B cell (primary cell): ENCODE measurements at regions not wholly inside any gene's neighbourhood (a gene's known extent, or its start where the extent isn't known, plus 50 kb on each side); places are given as distances from the start of the nearest gene placed in this dataset.
"Not testable (repeated sequence)": the region's sequence is repeated elsewhere in the genome, so short reads cannot be mapped to it uniquely, and the experiment has no call there.

Experiments used
- ATAC-seq: fragments of 200-7000 bp; cut with Tn5 transposase; one replicate; pipeline ENCODE4 v1.10.0; 2021; ENCODE audit warnings: low read depth, mild to moderate bottlenecking, moderate number of reproducible peaks, moderate library complexity
- CTCF ChIA-PET: fragments of 350-600 bp; sonication (Branson Sonifier 250); formaldehyde crosslinking; loops from one replicate; lab custom pipeline; 2021; ENCODE audit warnings: antibody characterized with exemption, inconsistent platforms; lab: Charles Lee
- POLR2A ChIA-PET: fragments of 350-600 bp; sonication (Branson Sonifier 250); formaldehyde crosslinking; loops from one replicate; lab custom pipeline; 2021; ENCODE audit warnings: antibody characterized with exemption; lab: Charles Lee
- DNase-seq: peaks from one replicate; pipeline ENCODE4 v3.0.0; 2013
- H2AFZ ChIP-seq: 2 replicates; pipeline ENCODE4 v1.6.1; 2012; ENCODE audit warnings: mild to moderate bottlenecking, low read depth, low read length; ENCODE audit not compliant: insufficient read depth, poor library complexity, severe bottlenecking
- H3K27ac ChIP-seq, 2 donors: 1 replicate in 1 of 2; 2 replicates in 1 of 2; pipeline ENCODE4 v1.5.1; 2012 to 2013; ENCODE audit warnings: low read length in 2 of 2, mild to moderate bottlenecking in 2 of 2, moderate library complexity in 1 of 2
- H3K27me3 ChIP-seq, 4 experiments: fragments of 200-600 bp in 1 of 4; sonication (generic) in 1 of 4; replicated peaks in 1 of 4; 1 replicate in 2 of 4; 2 replicates in 2 of 4; pipeline versions ENCODE4 v1.6.1 to v1.7.0; 2013 to 2016; ENCODE audit warnings: low read length in 3 of 4, mild to moderate bottlenecking in 2 of 4, mixed read lengths in 1 of 4, moderate library complexity in 1 of 4; ENCODE audit not compliant: insufficient read depth in 4 of 4, control insufficient read depth in 3 of 4; ENCODE audit errors: control extremely low read depth in 1 of 4
- H3K36me3 ChIP-seq, 2 experiments: replicated peaks in 1 of 2; 1 replicate in 1 of 2; 2 replicates in 1 of 2; pipeline versions ENCODE4 v1.6.1 to v1.7.1; 2013; ENCODE audit warnings: low read length in 1 of 2; ENCODE audit not compliant: insufficient read depth in 2 of 2, control insufficient read depth in 1 of 2; ENCODE audit errors: control extremely low read depth in 1 of 2, extremely low read depth in 1 of 2
- H3K4me1 ChIP-seq, 2 donors: fragments of 200-600 bp in 1 of 2; sonication (generic) in 1 of 2; 1 replicate in 1 of 2; 2 replicates in 1 of 2; pipeline versions ENCODE4 v1.5.1 to v1.6.1; 2013 to 2017; ENCODE audit warnings: low read length in 2 of 2; ENCODE audit not compliant: control insufficient read depth in 2 of 2, insufficient read depth in 2 of 2
- H3K4me2 ChIP-seq: replicated peaks from 2 replicates; pipeline ENCODE3; 2012; ENCODE audit warnings: mild to moderate bottlenecking, low read depth, low read length; ENCODE audit not compliant: poor library complexity, severe bottlenecking
- H3K4me3 ChIP-seq, 5 experiments: fragments of 200-600 bp in 1 of 5; sonication (generic) in 1 of 5; 1 replicate in 3 of 5; 2 replicates in 2 of 5; pipeline versions ENCODE4 v1.5.1 to v1.7.0; 2011 to 2016; ENCODE audit warnings: low read length in 4 of 5, mild to moderate bottlenecking in 4 of 5, low read depth in 2 of 5, control low read depth in 1 of 5, moderate library complexity in 1 of 5; ENCODE audit not compliant: insufficient read depth in 1 of 5; ENCODE audit errors: control extremely low read depth in 1 of 5, extremely low read depth in 1 of 5
- H3K79me2 ChIP-seq: fragments of 200-600 bp; sonication (generic); one replicate; pipeline ENCODE4 v1.6.0; 2016; ENCODE audit warnings: low read length; ENCODE audit not compliant: control insufficient read depth, insufficient read depth
- H3K9ac ChIP-seq: fragments of 200-600 bp; sonication (generic); 2 replicates; pipeline ENCODE4 v1.6.1; 2017; ENCODE audit warnings: mild to moderate bottlenecking, low read length, moderate library complexity
- H3K9me3 ChIP-seq, 3 donors: one replicate each; pipeline versions ENCODE4 v1.6.1 to v1.7.1; 2013; ENCODE audit warnings: low read length in 2 of 3; ENCODE audit not compliant: control insufficient read depth in 2 of 3, insufficient read depth in 1 of 3; ENCODE audit errors: control extremely low read depth in 1 of 3
- H4K20me1 ChIP-seq: 2 replicates; pipeline ENCODE4 v1.6.0; 2012; ENCODE audit warnings: mild to moderate bottlenecking, low read length; ENCODE audit not compliant: insufficient read depth, control insufficient read depth, poor library complexity, severe bottlenecking
- H3K27ac Mint-ChIP-seq: one replicate; pipeline ENCODE4 v1.8.0; 2021; ENCODE audit warnings: mixed read lengths
- H3K27me3 Mint-ChIP-seq: one replicate; pipeline ENCODE4 v1.8.0; 2021; ENCODE audit warnings: mixed read lengths
- H3K4me1 Mint-ChIP-seq: one replicate; pipeline ENCODE4 v1.8.0; 2021; ENCODE audit warnings: mixed read lengths
- H3K4me3 Mint-ChIP-seq: one replicate; pipeline ENCODE4 v1.8.0; 2021; ENCODE audit warnings: mixed read lengths
- H3K9me3 Mint-ChIP-seq: one replicate; pipeline ENCODE4 v1.8.0; 2022; ENCODE audit warnings: mixed read lengths; ENCODE audit not compliant: insufficient read depth
- WGBS: methylation state at CpG from one replicate; pipeline ENCODE4 v1.1.5; 2013; ENCODE audit warnings: missing lambda C conversion rate; ENCODE audit not compliant: insufficient coverage; 5-methylcytosine and 5-hydroxymethylcytosine counted together
- intact Hi-C: fragments of 100-400 bp; cut with micrococcal nuclease; formaldehyde crosslinking; loops from one replicate; pipeline ENCODE4 v1.10.0; 2022

- intact Hi-C loops, H3K9me3 Mint-ChIP-seq, H3K9me3 ChIP-seq, H3K4me3 Mint-ChIP-seq, H2AFZ ChIP-seq, H3K27me3 ChIP-seq, H4K20me1 ChIP-seq, H3K4me1 ChIP-seq, ATAC-seq, CTCF ChIA-PET, H3K27ac ChIP-seq, H3K27ac Mint-ChIP-seq, H3K4me3 ChIP-seq, H3K36me3 ChIP-seq, POLR2A ChIA-PET, H3K4me2 ChIP-seq, H3K4me1 Mint-ChIP-seq, H3K9ac ChIP-seq, DNase-seq, H3K79me2 ChIP-seq: not testable (repeated sequence)
- whole genome bisulfite sequencing = 86% methylated on average over 1 of the region's 1 CpG
- peaks cover 32% of the 10 kb centered on the region for H3K27me3 Mint-ChIP-seq
These were observed 51.9 kb upstream of the ARHGAP29 start for GRCh38 chr1:94289244-94289643.
